GM12878 (cell line): ENCODE measurements at regions not wholly inside any gene's neighbourhood (a gene's known extent, or its start where the extent isn't known, plus 50 kb on each side); places are given as distances from the start of the nearest gene placed in this dataset.
A peak's percentile ranks its signal among the peaks of the same experiment; 100 is the strongest.

Experiments
- ATAC-seq: fragments of 200-7000 bp; cut with Tn5 transposase; 3 replicates; pipeline ENCODE4 v1.9.1; 2020; ENCODE audit warnings: mild to moderate bottlenecking, moderate library complexity
- BruUV-seq: library from RNA; stranded (reverse); fragments of 400-500 nt; replicated peaks from 2 replicates; lab custom pipeline; 2021; lab: Mats Ljungman, UMichigan
- CTCF ChIA-PET: fragments of 300-600 bp; sonication (Branson Sonifier 250); formaldehyde crosslinking; extraction: SDS; loops from one replicate; lab custom pipeline; 2021; ENCODE audit warnings: inconsistent platforms; lab: Yijun Ruan, JAX
- POLR2A ChIA-PET: fragments of 350-600 bp; formaldehyde crosslinking; extraction: SDS; loops from one replicate; lab custom pipeline; 2021; ENCODE audit warnings: inconsistent platforms; lab: Charles Lee
- RAD21 ChIA-PET: fragments of 300-600 bp; sonication (Branson Sonifier 250); formaldehyde crosslinking; loops from one replicate; lab custom pipeline; 2023; ENCODE audit warnings: antibody characterized with exemption; ENCODE audit not compliant: unreplicated experiment; lab: Charles Lee
- SMC1A ChIA-PET: fragments of 300-600 bp; sonication (Branson Sonifier 250); formaldehyde crosslinking; loops from one replicate; lab custom pipeline; 2023; ENCODE audit not compliant: unreplicated experiment, uncharacterized antibody; lab: Charles Lee
- DNase-seq: peaks from one replicate; pipeline ENCODE4 v3.0.0-alpha.2; 2011; ENCODE audit warnings: low read depth, low spot score
- FAIRE-seq: peaks from 3 replicates; lab custom pipeline; 2011; peaks lifted over from hg19 to GRCh38; lab: Jason Lieb, UNC
- H2AFZ ChIP-seq: 2 replicates; pipeline ENCODE4 v1.6.0; 2011; ENCODE audit warnings: low read depth, low read length, control low read depth; ENCODE audit not compliant: control insufficient read depth
- H3K27ac ChIP-seq: 2 replicates; pipeline ENCODE4 v1.5.1; 2011; ENCODE audit warnings: control low read depth; ENCODE audit not compliant: control insufficient read depth, insufficient read depth
- H3K27me3 ChIP-seq, 2 experiments: replicated peaks in 1 of 2; 2 replicates each; pipeline versions ENCODE4 v1.6.0 to v1.6.1; 2011; ENCODE audit warnings: low read length in 1 of 2; ENCODE audit not compliant: control insufficient read depth in 2 of 2, insufficient read depth in 2 of 2
- H3K36me3 ChIP-seq, 2 experiments: 2 replicates each; pipeline ENCODE4 v1.5.1; 2011; ENCODE audit warnings: low read length in 1 of 2; ENCODE audit not compliant: control insufficient read depth in 2 of 2, insufficient read depth in 2 of 2
- H3K4me1 ChIP-seq: 2 replicates; pipeline ENCODE4 v1.6.1; 2011; ENCODE audit warnings: mild to moderate bottlenecking, low read length, moderate library complexity, mixed read lengths; ENCODE audit not compliant: control insufficient read depth, insufficient read depth
- H3K4me2 ChIP-seq: 2 replicates; pipeline ENCODE4 v1.6.0; 2011; ENCODE audit warnings: control low read depth; ENCODE audit not compliant: control insufficient read depth, insufficient read depth
- H3K4me3 ChIP-seq: fragments of 200-600 bp; sonication (generic); 2 replicates; pipeline ENCODE4 v1.5.1; 2016
- H3K79me2 ChIP-seq: 2 replicates; pipeline ENCODE4 v1.6.0; 2011; ENCODE audit warnings: low read length; ENCODE audit not compliant: control insufficient read depth, insufficient read depth
- H3K9ac ChIP-seq: 2 replicates; pipeline ENCODE4 v1.8.0; 2011; ENCODE audit warnings: low read length, control low read depth, mixed read lengths; ENCODE audit not compliant: control insufficient read depth, insufficient read depth
- H3K9me3 ChIP-seq: replicated peaks from 3 replicates; pipeline ENCODE4 v1.5.1; 2011; ENCODE audit warnings: mild to moderate bottlenecking, low read length; ENCODE audit not compliant: control insufficient read depth, insufficient read depth
- H4K20me1 ChIP-seq: 2 replicates; pipeline ENCODE4 v1.6.0; 2011; ENCODE audit not compliant: control insufficient read depth, insufficient read depth
- ASH2L ChIP-seq: fragments of 300-600, 200-600 bp; sonication (generic); IDR thresholded peaks from 2 replicates; pipeline ENCODE4 v1.6.1; 2017; ENCODE audit warnings: low read depth, mild to moderate bottlenecking, borderline replicate concordance
- CREM ChIP-seq: IDR thresholded peaks from 2 replicates; pipeline ENCODE4 v1.6.1; 2014; ENCODE audit warnings: antibody characterized with exemption, low read depth
- EED ChIP-seq: sonication (generic); IDR thresholded peaks from 2 replicates; pipeline ENCODE4 v1.6.1; 2016; ENCODE audit warnings: antibody characterized with exemption, low read depth
- IKZF2 ChIP-seq, 2 experiments: fragments of 450-650 bp; IDR thresholded peaks; 2 replicates each; pipeline ENCODE4 v1.6.1; 2017; ENCODE audit warnings: mild to moderate bottlenecking in 2 of 2, moderate library complexity in 2 of 2
- MLLT1 ChIP-seq: fragments of 450-650 bp; IDR thresholded peaks from 2 replicates; pipeline ENCODE4 v1.6.1; 2016; ENCODE audit warnings: mild to moderate bottlenecking
- NFIC ChIP-seq: IDR thresholded peaks from 2 replicates; pipeline ENCODE4 v1.6.1; 2012; ENCODE audit warnings: low read depth, mild to moderate bottlenecking, inconsistent platforms, low read length, moderate library complexity
- NFYA ChIP-seq: IDR thresholded peaks from 2 replicates; pipeline ENCODE4 v1.6.1; 2011; ENCODE audit warnings: low read depth, mild to moderate bottlenecking, low read length, improper control_type of control experiment, borderline replicate concordance
- PKNOX1 ChIP-seq: fragments of 450-650 bp; IDR thresholded peaks from 2 replicates; pipeline ENCODE4 v1.6.1; 2016; ENCODE audit warnings: mild to moderate bottlenecking
- SPI1 ChIP-seq: IDR thresholded peaks from 2 replicates; pipeline ENCODE4 v1.6.1; 2011; ENCODE audit warnings: low read depth, mild to moderate bottlenecking, low read length, moderate library complexity, borderline replicate concordance; ENCODE audit not compliant: insufficient read depth
- TBL1XR1 ChIP-seq: IDR thresholded peaks from 2 replicates; pipeline ENCODE4 v1.6.1; 2012; ENCODE audit warnings: low read depth, low read length, improper control_type of control experiment
- ZNF687 ChIP-seq: fragments of 450-650 bp; IDR thresholded peaks from 2 replicates; pipeline ENCODE4 v1.6.1; 2017; ENCODE audit warnings: mild to moderate bottlenecking, moderate library complexity
- WGBS: methylation state at CpG from one replicate; pipeline ENCODE4 v1.1.6; 2016; ENCODE audit warnings: low lambda C conversion rate; ENCODE audit not compliant: insufficient replicate concordance, insufficient coverage; ENCODE audit errors: missing lambda C conversion rate; 5-methylcytosine and 5-hydroxymethylcytosine counted together
- in situ Hi-C: fragments of 300-500 bp; cut with MboI; formaldehyde crosslinking; loops from 9 replicates; pipeline ENCODE4 v1.14.3; 2018; ENCODE audit warnings: mixed read lengths
- intact Hi-C: fragments of 100-400 bp; cut with micrococcal nuclease; formaldehyde crosslinking; loops from one replicate; pipeline ENCODE4 v1.14.2; 2022; ENCODE audit not compliant: unreplicated experiment
- TF ChIP-seq, protein P1 (sequence below): fragments of 450-650 bp; IDR thresholded peaks from 2 replicates; pipeline ENCODE4 v1.6.1; 2016; ENCODE audit warnings: mild to moderate bottlenecking, moderate library complexity, borderline replicate concordance

DNA sequence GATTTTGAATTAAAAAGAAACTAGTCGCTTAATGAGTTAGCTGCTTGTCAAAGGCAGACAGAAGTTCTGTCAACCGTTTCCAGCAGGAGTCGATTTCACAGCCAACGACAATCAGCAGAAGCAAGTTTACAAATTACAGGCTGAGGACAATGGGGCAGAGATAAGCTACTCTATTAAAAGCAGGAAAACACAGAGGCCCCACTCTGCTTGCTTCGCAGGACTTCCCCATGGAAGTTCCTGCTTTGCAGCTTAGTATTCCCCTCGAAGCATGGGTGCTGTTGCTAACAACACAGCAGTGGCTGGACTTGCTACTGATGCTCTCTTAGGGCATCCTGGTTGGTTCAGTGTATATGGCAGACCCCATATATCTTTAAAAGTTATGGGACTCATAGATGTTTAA lies 50.8 kb upstream of the KLF6 start:
- peak overlapping the region; percentile 68 for H3K4me2 ChIP-seq
- ChIA-PET RAD21 (interaction anchor here (0.5 to 10.6 kb wide), 17 partner anchors 9 to 125 kb away, joined by 3 to 135 read pairs (median 4); partner anchors contain the start of gene KLF6), CTCF (interaction anchor here (0.6 to 2.6 kb wide), 14 partner anchors 11 to 1603 kb away, joined by 3 to 10 read pairs (median 4); partner anchors contain the start of gene KLF6), SMC1A (interaction anchor here (0.6 to 15.5 kb wide), 21 partner anchors 8 to 171 kb away, joined by 3 to 280 read pairs (median 5); partner anchors contain the start of gene KLF6), POLR2A (interaction anchor here (0.9 to 4.2 kb wide), 16 partner anchors 11 to 198 kb away, joined by 3 to 39 read pairs (median 5); partner anchors contain the start of gene KLF6)
- FAIRE-seq (peak; percentile 54), ATAC-seq (peak; percentile 75), DNase-seq (no peak)
- BruUV-seq: no TSS peak
- H3K4me3 ChIP-seq: peak overlapping the region; percentile 46
- peak overlapping the region; percentile 88 for H3K27ac ChIP-seq
- peak overlapping the region; percentile 85 for H2AFZ ChIP-seq
- H3K9me3 ChIP-seq: no peaks in the 10 kb centered on the region
- H3K4me1 ChIP-seq: peaks cover 23% of the 10 kb centered on the region
- no peaks in the 10 kb centered on the region for H3K27me3 ChIP-seq
- 1% methylated on average over 6 of the region's 6 CpGs for WGBS
- intact Hi-C loops: loop anchor here (1.0 to 5.0 kb wide), 5 partner anchors 15 to 67 kb away; partner anchors contain the start of gene KLF6
- no peaks in the 10 kb centered on the region for H3K36me3 ChIP-seq
- no peaks in the 10 kb centered on the region for H3K79me2 ChIP-seq
- in situ Hi-C loops: no loop called here
- peak overlapping the region; percentile 63 for H3K9ac ChIP-seq
- no peaks in the 10 kb centered on the region for H4K20me1 ChIP-seq
- TF ChIP-seq PKNOX1 (peak; percentile 11; the same call in 1 of the 2 replicates), TBL1XR1 (0 out of 2 replicates have a peak, but pooled peaks have one; percentile 40), IKZF2 (IDR thresholded peaks at IDR 0.05) (peak in 1 of 2 experiments; percentile 61; a peak in 2 of 4 replicates), ZNF687 (peak; percentile 33; the same call in 1 of the 2 replicates), NFIC (0 out of 2 replicates have a peak, but pooled peaks have one; percentile 11), EED (peak; percentile 81), CREM (0 out of 2 replicates have a peak, but pooled peaks have one; percentile 11), SPI1 (0 out of 2 replicates have a peak, but pooled peaks have one; percentile 22), MLLT1 (peak; percentile 59), ASH2L (no peak), NFYA (no peak)
- TF ChIP-seq, protein P1, sequence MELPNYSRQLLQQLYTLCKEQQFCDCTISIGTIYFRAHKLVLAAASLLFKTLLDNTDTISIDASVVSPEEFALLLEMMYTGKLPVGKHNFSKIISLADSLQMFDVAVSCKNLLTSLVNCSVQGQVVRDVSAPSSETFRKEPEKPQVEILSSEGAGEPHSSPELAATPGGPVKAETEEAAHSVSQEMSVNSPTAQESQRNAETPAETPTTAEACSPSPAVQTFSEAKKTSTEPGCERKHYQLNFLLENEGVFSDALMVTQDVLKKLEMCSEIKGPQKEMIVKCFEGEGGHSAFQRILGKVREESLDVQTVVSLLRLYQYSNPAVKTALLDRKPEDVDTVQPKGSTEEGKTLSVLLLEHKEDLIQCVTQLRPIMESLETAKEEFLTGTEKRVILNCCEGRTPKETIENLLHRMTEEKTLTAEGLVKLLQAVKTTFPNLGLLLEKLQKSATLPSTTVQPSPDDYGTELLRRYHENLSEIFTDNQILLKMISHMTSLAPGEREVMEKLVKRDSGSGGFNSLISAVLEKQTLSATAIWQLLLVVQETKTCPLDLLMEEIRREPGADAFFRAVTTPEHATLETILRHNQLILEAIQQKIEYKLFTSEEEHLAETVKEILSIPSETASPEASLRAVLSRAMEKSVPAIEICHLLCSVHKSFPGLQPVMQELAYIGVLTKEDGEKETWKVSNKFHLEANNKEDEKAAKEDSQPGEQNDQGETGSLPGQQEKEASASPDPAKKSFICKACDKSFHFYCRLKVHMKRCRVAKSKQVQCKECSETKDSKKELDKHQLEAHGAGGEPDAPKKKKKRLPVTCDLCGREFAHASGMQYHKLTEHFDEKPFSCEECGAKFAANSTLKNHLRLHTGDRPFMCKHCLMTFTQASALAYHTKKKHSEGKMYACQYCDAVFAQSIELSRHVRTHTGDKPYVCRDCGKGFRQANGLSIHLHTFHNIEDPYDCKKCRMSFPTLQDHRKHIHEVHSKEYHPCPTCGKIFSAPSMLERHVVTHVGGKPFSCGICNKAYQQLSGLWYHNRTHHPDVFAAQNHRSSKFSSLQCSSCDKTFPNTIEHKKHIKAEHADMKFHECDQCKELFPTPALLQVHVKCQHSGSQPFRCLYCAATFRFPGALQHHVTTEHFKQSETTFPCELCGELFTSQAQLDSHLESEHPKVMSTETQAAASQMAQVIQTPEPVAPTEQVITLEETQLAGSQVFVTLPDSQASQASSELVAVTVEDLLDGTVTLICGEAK: 0 out of 2 replicates have a peak, but pooled peaks have one; percentile 26
